Gastrocnemius medialis (tissue), 4 donors: ENCODE measurements at regions not wholly inside any gene's neighbourhood (a gene's known extent, or its start where the extent isn't known, plus 50 kb on each side); places are given as distances from the start of the nearest gene placed in this dataset.
A peak's percentile ranks its signal among the peaks of the same experiment; 100 is the strongest.

Experiments
- ATAC-seq, 2 donors: fragments of 150-250 bp; one replicate each; pipeline ENCODE4 v1.9.1; 2016
- DNase-seq, 2 donors: peaks; one replicate each; pipeline ENCODE4 v3.0.0-alpha.2; 2019
- H3K27ac ChIP-seq, 4 donors: fragments of 200-600 bp; sonication (generic); 1 replicate in 1 of 4; 2 replicates in 3 of 4; pipeline ENCODE4 v1.5.1; 2016 to 2018; ENCODE audit warnings: mild to moderate bottlenecking in 2 of 4, moderate library complexity in 1 of 4
- H3K27me3 ChIP-seq, 3 donors: fragments of 200-600 bp; sonication (generic) in 2 of 3; 1 replicate in 1 of 3; 2 replicates in 2 of 3; pipeline versions ENCODE4 v1.5.1 to v1.6.0; 2016 to 2019; ENCODE audit warnings: mild to moderate bottlenecking in 1 of 3, moderate library complexity in 1 of 3
- H3K36me3 ChIP-seq, 2 donors: fragments of 200-600 bp; sonication (generic) in 1 of 2; one replicate each; pipeline ENCODE4 v1.5.1; 2017 to 2018
- H3K4me1 ChIP-seq, 2 donors: fragments of 200-600 bp; sonication (generic) in 1 of 2; one replicate each; pipeline ENCODE4 v1.5.1; 2016 to 2017; ENCODE audit warnings: mild to moderate bottlenecking in 2 of 2
- H3K4me3 ChIP-seq, 4 donors: fragments of 200-600 bp; sonication (generic) in 3 of 4; 1 replicate in 1 of 4; 2 replicates in 3 of 4; pipeline ENCODE4 v1.5.1; 2016 to 2019; ENCODE audit warnings: mild to moderate bottlenecking in 2 of 4
- H3K9me3 ChIP-seq, 3 donors: fragments of 200-600 bp; sonication (generic) in 2 of 3; 1 replicate in 1 of 3; 2 replicates in 2 of 3; pipeline ENCODE4 v1.5.1; 2016 to 2019
- POLR2A ChIP-seq, 2 donors: fragments of 450-650 bp; IDR thresholded peaks; one replicate each; pipeline ENCODE4 v1.6.1; 2017; ENCODE audit warnings: antibody characterized with exemption in 2 of 2, mild to moderate bottlenecking in 2 of 2, moderate library complexity in 2 of 2
- in situ Hi-C, 4 donors: fragments of 200-750 bp; cut with MboI; loops; one replicate each; pipeline versions ENCODE4 v1.15.0 to v1.8.0; 2017; ENCODE audit warnings: low sequenced_read_pairs in 4 of 4
- intact Hi-C: fragments of 100-400 bp; cut with DNase I; formaldehyde crosslinking; loops from one replicate; pipeline ENCODE4 v1.15.1; 2023; ENCODE audit warnings: low total_unique reads
- TF ChIP-seq, protein P1 (sequence below), 5 experiments: fragments of 450-650 bp in 3 of 5; fragments of 200-600 bp in 2 of 5; sonication (generic) in 2 of 5; IDR thresholded peaks in 4 of 5; conservative IDR thresholded peaks in 1 of 5; 1 replicate in 4 of 5; 2 replicates in 1 of 5; pipeline ENCODE4 v1.5.1; 2016 to 2019; ENCODE audit warnings: antibody characterized with exemption in 5 of 5, mild to moderate bottlenecking in 3 of 5, moderate library complexity in 3 of 5

- H3K9me3 ChIP-seq = no peaks in the 10 kb centered on the region
- H3K4me1 ChIP-seq = no peaks in the 10 kb centered on the region
- H3K4me3 ChIP-seq = no peak overlapping the region
- DNase-seq = no peak
- in situ Hi-C loops (no loop called here), intact Hi-C loops (no loop called here)
- TF ChIP-seq POLR2A (IDR thresholded peaks at IDR 0.05) = no peak
- TF ChIP-seq, protein P1, sequence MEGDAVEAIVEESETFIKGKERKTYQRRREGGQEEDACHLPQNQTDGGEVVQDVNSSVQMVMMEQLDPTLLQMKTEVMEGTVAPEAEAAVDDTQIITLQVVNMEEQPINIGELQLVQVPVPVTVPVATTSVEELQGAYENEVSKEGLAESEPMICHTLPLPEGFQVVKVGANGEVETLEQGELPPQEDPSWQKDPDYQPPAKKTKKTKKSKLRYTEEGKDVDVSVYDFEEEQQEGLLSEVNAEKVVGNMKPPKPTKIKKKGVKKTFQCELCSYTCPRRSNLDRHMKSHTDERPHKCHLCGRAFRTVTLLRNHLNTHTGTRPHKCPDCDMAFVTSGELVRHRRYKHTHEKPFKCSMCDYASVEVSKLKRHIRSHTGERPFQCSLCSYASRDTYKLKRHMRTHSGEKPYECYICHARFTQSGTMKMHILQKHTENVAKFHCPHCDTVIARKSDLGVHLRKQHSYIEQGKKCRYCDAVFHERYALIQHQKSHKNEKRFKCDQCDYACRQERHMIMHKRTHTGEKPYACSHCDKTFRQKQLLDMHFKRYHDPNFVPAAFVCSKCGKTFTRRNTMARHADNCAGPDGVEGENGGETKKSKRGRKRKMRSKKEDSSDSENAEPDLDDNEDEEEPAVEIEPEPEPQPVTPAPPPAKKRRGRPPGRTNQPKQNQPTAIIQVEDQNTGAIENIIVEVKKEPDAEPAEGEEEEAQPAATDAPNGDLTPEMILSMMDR (IDR thresholded peaks at IDR 0.05 in 4 of 5, conservative IDR thresholded peaks at IDR 0.05 in 1 of 5) = no peak
- peaks cover 0 to 4% (median 0%) of the 10 kb centered on the region in 3 donors for H3K27me3 ChIP-seq
- no peak for ATAC-seq
- H3K27ac ChIP-seq = no peak overlapping the region
- no peaks in the 10 kb centered on the region for H3K36me3 ChIP-seq
These were observed 69.7 kb upstream of the ARNT2 start for GRCh38 chr15:80334521-80334920.

DNA sequence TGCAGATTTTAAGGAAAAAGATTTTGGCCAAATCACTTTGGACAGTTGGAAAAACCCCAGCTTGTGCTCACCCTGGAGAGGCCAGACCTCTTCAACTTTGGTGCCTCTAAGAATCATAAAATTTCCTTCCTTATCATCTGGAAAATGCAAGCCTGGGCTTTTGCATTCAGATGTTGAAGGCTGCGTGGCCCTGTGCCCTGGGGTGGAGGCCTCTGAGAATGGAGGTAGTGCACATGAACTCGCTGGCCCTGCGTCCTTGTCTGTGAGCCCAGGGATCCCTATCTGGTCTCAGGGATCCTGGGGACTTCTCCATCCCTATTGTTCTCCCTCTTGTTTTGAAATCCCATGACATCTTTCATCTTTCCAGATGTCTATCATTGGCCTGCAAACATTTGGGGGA is 64.6 kb upstream of the ARNT2 start:
- ATAC-seq (no peak), DNase-seq (no peak)
- H3K27me3 ChIP-seq = peaks cover 0 to 4% (median 0%) of the 10 kb centered on the region in 3 donors
- intact Hi-C loops = no loop called here
- peaks cover 7 to 12% of the 10 kb centered on the region in 2 donors for H3K4me1 ChIP-seq
- H3K9me3 ChIP-seq = no peaks in the 10 kb centered on the region
- H3K27ac ChIP-seq = no peak overlapping the region
- no peaks in the 10 kb centered on the region for H3K36me3 ChIP-seq
- in situ Hi-C loops = no loop called here
- H3K4me3 ChIP-seq = no peak overlapping the region
- no peak for TF ChIP-seq POLR2A (IDR thresholded peaks at IDR 0.05)
- TF ChIP-seq, protein P1 (IDR thresholded peaks at IDR 0.05 in 4 of 5, conservative IDR thresholded peaks at IDR 0.05 in 1 of 5) = no peak

DNA sequence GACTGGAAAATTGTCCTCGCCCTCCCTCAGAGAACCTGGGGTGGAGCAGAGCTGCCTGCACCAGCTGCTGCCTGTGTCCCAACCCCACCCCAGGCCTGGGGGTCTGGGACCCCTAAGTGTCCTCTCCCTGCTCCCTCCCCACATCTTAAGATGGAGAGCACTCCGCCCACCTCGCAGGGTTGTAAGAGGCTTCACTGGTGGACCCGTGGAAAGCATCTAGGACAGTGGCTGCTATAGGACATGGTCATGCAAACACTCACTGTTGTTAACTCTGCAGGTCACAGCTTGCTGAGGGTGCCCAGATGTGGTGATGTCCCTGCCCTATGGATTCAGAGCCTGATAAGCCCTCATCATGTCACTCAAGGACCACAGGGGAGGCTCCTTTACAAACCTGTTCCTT is 62.0 kb upstream of the ARNT2 start:
- TF ChIP-seq, protein P1 (IDR thresholded peaks at IDR 0.05 in 4 of 5, conservative IDR thresholded peaks at IDR 0.05 in 1 of 5) = no peak
- no peak for TF ChIP-seq POLR2A (IDR thresholded peaks at IDR 0.05)

DNA sequence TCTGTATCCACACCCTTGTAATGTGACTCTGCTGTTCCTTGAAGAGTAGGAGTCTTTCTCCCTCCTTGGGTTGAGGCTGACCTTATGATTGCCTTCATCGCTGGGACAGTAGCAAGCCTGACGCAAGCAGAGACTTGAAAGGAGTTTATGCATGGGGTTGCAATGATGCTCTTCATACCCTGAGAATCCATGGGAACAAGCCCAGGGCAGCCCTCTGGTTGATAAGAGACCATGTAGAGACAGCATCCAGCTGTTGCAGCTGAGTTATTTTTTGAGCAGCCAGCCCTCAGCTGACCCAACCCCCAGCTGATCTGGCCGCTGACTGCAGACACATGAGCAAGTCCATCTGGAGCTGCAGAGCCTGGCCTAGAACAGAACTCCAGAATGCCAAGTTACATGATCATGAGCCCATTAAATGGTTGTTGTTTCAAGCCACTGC is 60.6 kb upstream of the ARNT2 start:
- DNase-seq (peak in 1 of 2 donors; percentile 71), ATAC-seq (peak in 1 of 2 donors; percentile 97)
- no peak for TF ChIP-seq POLR2A (IDR thresholded peaks at IDR 0.05)
- TF ChIP-seq, protein P1 (IDR thresholded peaks at IDR 0.05 in 4 of 5, conservative IDR thresholded peaks at IDR 0.05 in 1 of 5) = no peak
- Histone ChIP-seq H3K27me3 (no peaks in the 10 kb centered on the region), H3K36me3 (no peaks in the 10 kb centered on the region), H3K9me3 (no peaks in the 10 kb centered on the region), H3K4me1 (peaks cover 7 to 12% of the 10 kb centered on the region in 2 donors), H3K27ac (peak overlapping the region in 1 of 4 donors; percentile 47), H3K4me3 (no peak overlapping the region)
- in situ Hi-C loops (no loop called here), intact Hi-C loops (no loop called here)

More for the DNA sequence above, 62.0 kb upstream of the ARNT2 start:
- H3K4me1 ChIP-seq = peaks cover 7 to 12% of the 10 kb centered on the region in 2 donors
- no peaks in the 10 kb centered on the region for H3K27me3 ChIP-seq
- H3K9me3 ChIP-seq = no peaks in the 10 kb centered on the region
- ATAC-seq (no peak), DNase-seq (no peak)
- H3K36me3 ChIP-seq = no peaks in the 10 kb centered on the region
- H3K27ac ChIP-seq = no peak overlapping the region
- intact Hi-C loops (no loop called here), in situ Hi-C loops (no loop called here)
- no peak overlapping the region for H3K4me3 ChIP-seq
